Small intestine (tissue), 7 donors: ENCODE measurements at regions not wholly inside any gene's neighbourhood (a gene's known extent, or its start where the extent isn't known, plus 50 kb on each side); places are given as distances from the start of the nearest gene placed in this dataset.
"Not testable (repeated sequence)": the region's sequence is repeated elsewhere in the genome, so short reads cannot be mapped to it uniquely, and the experiment has no call there.

Experiments used
- DNase-seq, 2 donors: peaks; one replicate each; pipeline versions ENCODE4 v3.0.0 to v3.0.0-alpha.2; 2013
- FAIRE-seq: peaks from 2 replicates; lab custom pipeline; 2012; peaks lifted over from hg19 to GRCh38; lab: Jason Lieb, UNC
- H3K27ac ChIP-seq, 3 donors: one replicate each; pipeline ENCODE4 v1.5.1; 2013; ENCODE audit warnings: low read length in 2 of 3, mild to moderate bottlenecking in 2 of 3, control low read depth in 1 of 3, inconsistent platforms in 1 of 3, low read depth in 1 of 3, moderate library complexity in 1 of 3
- H3K27me3 ChIP-seq, 3 donors: one replicate each; pipeline ENCODE4 v1.6.1; 2013; ENCODE audit warnings: low read length in 3 of 3, inconsistent platforms in 1 of 3; ENCODE audit not compliant: control insufficient read depth in 3 of 3, insufficient read depth in 3 of 3
- H3K36me3 ChIP-seq, 3 donors: one replicate each; pipeline ENCODE4 v1.6.1; 2013; ENCODE audit warnings: low read length in 3 of 3, inconsistent platforms in 1 of 3, low read depth in 1 of 3, mild to moderate bottlenecking in 1 of 3, moderate library complexity in 1 of 3; ENCODE audit not compliant: control insufficient read depth in 3 of 3, insufficient read depth in 2 of 3
- H3K4me1 ChIP-seq, 3 donors: one replicate each; pipeline ENCODE4 v1.6.1; 2013; ENCODE audit warnings: low read length in 2 of 3, inconsistent platforms in 1 of 3, low read depth in 1 of 3, mild to moderate bottlenecking in 1 of 3, moderate library complexity in 1 of 3; ENCODE audit not compliant: control insufficient read depth in 3 of 3, insufficient read depth in 2 of 3
- H3K4me3 ChIP-seq, 3 donors: one replicate each; pipeline ENCODE4 v1.5.1; 2013; ENCODE audit warnings: low read length in 3 of 3, control low read depth in 1 of 3, inconsistent platforms in 1 of 3, low read depth in 1 of 3, mild to moderate bottlenecking in 1 of 3, moderate library complexity in 1 of 3
- H3K9me3 ChIP-seq, 2 donors: one replicate each; pipeline ENCODE4 v1.6.1; 2013; ENCODE audit warnings: low read depth in 1 of 2, low read length in 1 of 2; ENCODE audit not compliant: control insufficient read depth in 2 of 2, insufficient read depth in 1 of 2
- WGBS, 3 donors: extraction: QIAGEN DNeasy Blood & Tissue Kit; methylation state at CpG; one replicate each; pipeline ENCODE4 v1.1.7; 2013; 5-methylcytosine and 5-hydroxymethylcytosine counted together
- donor health status: healthy with polysubstance abuse.
- donor health status: control.
- donor health status: control.
- donor health status: Bipolar disorder and iron deficiency.
- donor health status: healthy.

GRCh38 chr13:59424661-59425060, 739.1 kb downstream of the DIAPH3 start:
- H3K4me3 ChIP-seq, result no peak overlapping the region
- FAIRE-seq (no peak), DNase-seq (no peak)
- no peak overlapping the region for H3K27ac ChIP-seq
- no peaks in the 10 kb centered on the region for H3K9me3 ChIP-seq
- no peaks in the 10 kb centered on the region for H3K27me3 ChIP-seq
- no peaks in the 10 kb centered on the region for H3K36me3 ChIP-seq
- WGBS, 3 donors, result 82 to 88% (median 82%) methylated on average over 2 of the region's 2 CpGs
- no peaks in the 10 kb centered on the region for H3K4me1 ChIP-seq

- 53 to 67% (median 61%) methylated on average over 4 of the region's 4 CpGs for WGBS, 3 donors
- H3K27me3 ChIP-seq, result no peaks in the 10 kb centered on the region
- no peaks in the 10 kb centered on the region for H3K4me1 ChIP-seq
- FAIRE-seq, result no peak
- H3K36me3 ChIP-seq, result no peaks in the 10 kb centered on the region
- no peak for DNase-seq
- H3K9me3 ChIP-seq, result no peaks in the 10 kb centered on the region
- no peak overlapping the region for H3K27ac ChIP-seq
- no peak overlapping the region for H3K4me3 ChIP-seq
These were observed 738.5 kb downstream of the DIAPH3 start for GRCh38 chr13:59425211-59425741.

GRCh38 chr13:59435024-59435423, 728.7 kb downstream of the DIAPH3 start:
- WGBS, 3 donors, result 70 to 100% (median 96%) methylated on average over 1 of the region's 1 CpG
- Histone ChIP-seq H3K4me3 (no peak overlapping the region), H3K36me3 (no peaks in the 10 kb centered on the region), H3K27me3 (no peaks in the 10 kb centered on the region), H3K9me3 (peaks cover 0 to 10% of the 10 kb centered on the region in 2 donors), H3K27ac (no peak overlapping the region), H3K4me1 (no peaks in the 10 kb centered on the region)
- FAIRE-seq (no peak), DNase-seq (no peak)

- 45 to 52% (median 51%) methylated on average over 2 of the region's 2 CpGs for WGBS, 3 donors
- Histone ChIP-seq H3K27ac (no peak overlapping the region), H3K9me3 (peaks cover 0 to 10% of the 10 kb centered on the region in 2 donors), H3K4me1 (no peaks in the 10 kb centered on the region), H3K36me3 (no peaks in the 10 kb centered on the region), H3K27me3 (no peaks in the 10 kb centered on the region), H3K4me3 (no peak overlapping the region)
- DNase-seq (no peak), FAIRE-seq (no peak)
These were observed 726.0 kb downstream of the DIAPH3 start for GRCh38 chr13:59437544-59438301.

GRCh38 chr13:59439776-59440428, 723.8 kb downstream of the DIAPH3 start:
- Histone ChIP-seq H3K9me3 (peaks cover 0 to 2% of the 10 kb centered on the region in 2 donors), H3K27ac (no peak overlapping the region), H3K4me1 (no peaks in the 10 kb centered on the region), H3K4me3 (no peak overlapping the region), H3K27me3 (no peaks in the 10 kb centered on the region), H3K36me3 (no peaks in the 10 kb centered on the region)
- 94% methylated on average over 23 to 29 of the region's 29 CpGs for WGBS, 3 donors
- no peak for FAIRE-seq
- no peak for DNase-seq

- 70 to 82% (median 73%) methylated on average over 13 of the region's 13 CpGs for WGBS, 3 donors
- H3K27me3 ChIP-seq, H3K36me3 ChIP-seq, H3K4me3 ChIP-seq, H3K27ac ChIP-seq, H3K9me3 ChIP-seq, FAIRE-seq, DNase-seq, H3K4me1 ChIP-seq: not testable (repeated sequence)
These were observed 722.7 kb downstream of the DIAPH3 start for GRCh38 chr13:59441068-59441467.

GRCh38 chr13:59441596-59442280, 722.0 kb downstream of the DIAPH3 start:
- Histone ChIP-seq H3K36me3 (no peaks in the 10 kb centered on the region), H3K27me3 (no peaks in the 10 kb centered on the region), H3K4me1 (no peaks in the 10 kb centered on the region), H3K4me3 (no peak overlapping the region), H3K27ac (no peak overlapping the region), H3K9me3 (no peaks in the 10 kb centered on the region)
- FAIRE-seq (no peak), DNase-seq (no peak)
- 61 to 83% (median 76%) methylated on average over 7 of the region's 7 CpGs for WGBS, 3 donors

GRCh38 chr13:59442461-59442860, 721.3 kb downstream of the DIAPH3 start:
- Histone ChIP-seq H3K9me3 (no peaks in the 10 kb centered on the region), H3K36me3 (no peaks in the 10 kb centered on the region), H3K27ac (no peak overlapping the region), H3K4me3 (no peak overlapping the region), H3K4me1 (no peaks in the 10 kb centered on the region), H3K27me3 (no peaks in the 10 kb centered on the region)
- 58 to 68% (median 67%) methylated on average over 4 of the region's 4 CpGs for WGBS, 3 donors
- DNase-seq (no peak), FAIRE-seq (no peak)
